ENCODE measurements at regions not wholly inside any gene's neighbourhood (a gene's known extent, or its start where the extent isn't known, plus 50 kb on each side); places are given as distances from the start of the nearest gene placed in this dataset.
"Not testable (repeated sequence)": the region's sequence is repeated elsewhere in the genome, so short reads cannot be mapped to it uniquely, and the experiment has no call there.

- DNase-seq (ENCODE audit: low read depth in 3 of 3, low spot score in 1 of 3): not testable (repeated sequence)
These were observed 265.5 kb downstream of the POTEB3 start for GRCh38 chr15:21174761-21175160.

GRCh38 chr15:21151203-21151966 lies 285.3 kb upstream of the POTEB2 start:
- not testable (repeated sequence) for DNase-seq (ENCODE audit: low read depth in 3 of 3, low spot score in 1 of 3)

- DNase-seq (ENCODE audit: low read depth in 3 of 3, low spot score in 1 of 3): not testable (repeated sequence)
These were observed 282.0 kb upstream of the POTEB2 start for GRCh38 chr15:21148136-21148535.

- DNase-seq (ENCODE audit: low read depth in 3 of 3, low spot score in 1 of 3): not testable (repeated sequence)
These were observed 267.8 kb upstream of the POTEB2 start for GRCh38 chr15:21133893-21134292.

- not testable (repeated sequence) for DNase-seq (ENCODE audit: low read depth in 3 of 3, low spot score in 1 of 3)
These were observed 246.3 kb upstream of the POTEB2 start for GRCh38 chr15:21112271-21113053.

GRCh38 chr15:21111861-21112260 lies 245.7 kb upstream of the POTEB2 start:
- DNase-seq (ENCODE audit: low read depth in 3 of 3, low spot score in 1 of 3): not testable (repeated sequence)

GRCh38 chr15:21111172-21111571 lies 245.1 kb upstream of the POTEB2 start:
- DNase-seq (ENCODE audit: low read depth in 3 of 3, low spot score in 1 of 3): not testable (repeated sequence)

GRCh38 chr15:21110187-21110804 lies 244.2 kb upstream of the POTEB2 start:
- DNase-seq (ENCODE audit: low read depth in 3 of 3, low spot score in 1 of 3): peak in 1 of 3 donors; percentile 8

- DNase-seq (ENCODE audit: low read depth in 3 of 3, low spot score in 1 of 3): not testable (repeated sequence)
These were observed 242.3 kb upstream of the POTEB2 start for GRCh38 chr15:21108384-21108783.

GRCh38 chr15:21107399-21108381 lies 241.6 kb upstream of the POTEB2 start:
- DNase-seq (ENCODE audit: low read depth in 3 of 3, low spot score in 1 of 3): not testable (repeated sequence)

- DNase-seq (ENCODE audit: low read depth in 3 of 3, low spot score in 1 of 3): not testable (repeated sequence)
These were observed 230.5 kb upstream of the POTEB2 start for GRCh38 chr15:21096599-21096998.

- DNase-seq (ENCODE audit: low read depth in 3 of 3, low spot score in 1 of 3): not testable (repeated sequence)
These were observed 213.4 kb upstream of the POTEB2 start for GRCh38 chr15:21079544-21079943.

- not testable (repeated sequence) for DNase-seq (ENCODE audit: low read depth in 3 of 3, low spot score in 1 of 3)
These were observed 202.8 kb upstream of the POTEB2 start for GRCh38 chr15:21068917-21069316.

- not testable (repeated sequence) for DNase-seq (ENCODE audit: low read depth in 3 of 3, low spot score in 1 of 3)
These were observed 197.4 kb upstream of the POTEB2 start for GRCh38 chr15:21063512-21063911.

- not testable (repeated sequence) for DNase-seq (ENCODE audit: low read depth in 3 of 3, low spot score in 1 of 3)
These were observed 196.6 kb upstream of the POTEB2 start for GRCh38 chr15:21062619-21063163.

- DNase-seq (ENCODE audit: low read depth in 3 of 3, low spot score in 1 of 3): not testable (repeated sequence)
These were observed 185.8 kb upstream of the POTEB2 start for GRCh38 chr15:21051866-21052265.

- not testable (repeated sequence) for DNase-seq (ENCODE audit: low read depth in 3 of 3, low spot score in 1 of 3)
These were observed 165.6 kb upstream of the POTEB2 start for GRCh38 chr15:21031703-21032102.

GRCh38 chr15:21029001-21029400 lies 162.9 kb upstream of the POTEB2 start:
- DNase-seq (ENCODE audit: low read depth in 3 of 3, low spot score in 1 of 3): not testable (repeated sequence)

GRCh38 chr15:21027942-21028341 lies 161.8 kb upstream of the POTEB2 start:
- DNase-seq (ENCODE audit: low read depth in 3 of 3, low spot score in 1 of 3): not testable (repeated sequence)

GRCh38 chr15:21026848-21027247 lies 160.7 kb upstream of the POTEB2 start:
- not testable (repeated sequence) for DNase-seq (ENCODE audit: low read depth in 3 of 3, low spot score in 1 of 3)

Data from stimulated activated CD4-positive, alpha-beta T cell treated with anti-CD3 and anti-CD28 coated beads, TNF-alpha, amount 100 ng/mL, for 1 hour (primary cell).